ENCODE measurements at regions not wholly inside any gene's neighbourhood (a gene's known extent, or its start where the extent isn't known, plus 50 kb on each side); places are given as distances from the start of the nearest gene placed in this dataset.

GRCh38 chr15:94052711-94053110 is 178.7 kb upstream of the MCTP2 start:
- DNase-seq, result no peak

- DNase-seq, result no peak
These were observed 183.8 kb upstream of the MCTP2 start for GRCh38 chr15:94047566-94047965.

- no peak for DNase-seq
These were observed 189.0 kb upstream of the MCTP2 start for GRCh38 chr15:94042180-94042928.

GRCh38 chr15:94041746-94042145 is 189.6 kb upstream of the MCTP2 start:
- no peak for DNase-seq

- DNase-seq, result no peak
These were observed 190.7 kb upstream of the MCTP2 start for GRCh38 chr15:94040541-94041248.

GRCh38 chr15:94036156-94036555 is 195.2 kb upstream of the MCTP2 start:
- no peak for DNase-seq

- no peak for DNase-seq
These were observed 197.7 kb upstream of the MCTP2 start for GRCh38 chr15:94033683-94034020.

- no peak for DNase-seq
These were observed 198.2 kb upstream of the MCTP2 start for GRCh38 chr15:94033014-94033682.

GRCh38 chr15:94032571-94032970 is 198.8 kb upstream of the MCTP2 start:
- no peak for DNase-seq

GRCh38 chr15:94031072-94031471 is 200.3 kb upstream of the MCTP2 start:
- no peak for DNase-seq

- DNase-seq, result no peak
These were observed 201.9 kb upstream of the MCTP2 start for GRCh38 chr15:94029495-94029894.

- DNase-seq, result no peak
These were observed 202.6 kb upstream of the MCTP2 start for GRCh38 chr15:94028809-94029208.

GRCh38 chr15:94028121-94028520 is 203.2 kb upstream of the MCTP2 start:
- DNase-seq, result no peak

GRCh38 chr15:94027581-94027980 is 203.8 kb upstream of the MCTP2 start:
- DNase-seq, result no peak

GRCh38 chr15:94026458-94027304 is 204.7 kb upstream of the MCTP2 start:
- DNase-seq, result no peak

- DNase-seq, result no peak
These were observed 207.8 kb upstream of the MCTP2 start for GRCh38 chr15:94023531-94023930.

GRCh38 chr15:94021621-94022320 is 209.6 kb upstream of the MCTP2 start:
- DNase-seq, result no peak

- no peak for DNase-seq
These were observed 212.3 kb upstream of the MCTP2 start for GRCh38 chr15:94019062-94019461.

GRCh38 chr15:94015324-94015723 is 216.0 kb upstream of the MCTP2 start:
- no peak for DNase-seq

GRCh38 chr15:94008104-94009074 is 223.0 kb upstream of the MCTP2 start:
- DNase-seq, result no peak

- DNase-seq, result no peak
These were observed 226.7 kb upstream of the MCTP2 start for GRCh38 chr15:94004697-94005096.
